ENCODE measurements at regions not wholly inside any gene's neighbourhood (a gene's known extent, or its start where the extent isn't known, plus 50 kb on each side); places are given as distances from the start of the nearest gene placed in this dataset.

DNA sequence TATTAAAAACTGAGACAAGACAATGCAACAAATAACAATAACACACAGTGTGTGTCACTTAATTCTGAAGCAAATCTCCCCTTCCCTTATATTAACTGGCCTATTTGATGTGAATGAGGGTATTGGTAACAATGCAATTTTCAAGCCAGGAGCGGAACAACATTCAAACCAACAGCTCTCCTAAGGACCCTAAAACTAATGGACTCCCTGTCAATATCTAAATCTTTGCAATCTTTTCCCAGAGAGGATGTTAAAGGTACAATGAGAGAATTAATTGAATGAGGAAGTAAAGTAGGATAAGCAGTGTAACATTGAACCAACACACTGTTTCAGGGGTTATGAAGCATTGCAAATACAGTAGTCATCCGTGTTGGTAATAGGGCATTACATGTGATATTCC, 311.7 kb downstream of the HTR1A start:
- no peaks in the 10 kb centered on the region for H3K36me3 ChIP-seq (ENCODE audit: insufficient read depth, low read length)
- no peak for TF ChIP-seq FOXP2 (optimal IDR thresholded peaks at IDR 0.05; ENCODE audit: control extremely low read depth, extremely low read length, insufficient read depth)
- TF ChIP-seq EZH2 (IDR thresholded peaks at IDR 0.05), result no peak
- TF ChIP-seq POLR2AphosphoS5 (IDR thresholded peaks at IDR 0.05; ENCODE audit: borderline replicate concordance, low read depth, low read length), result no peak
- H3K9ac ChIP-seq (ENCODE audit: insufficient read length), result no peak overlapping the region
- DNase-seq (ENCODE audit: low read depth, low spot score), result no peak
- H3K9me3 ChIP-seq (ENCODE audit: low read depth, low read length), result no peaks in the 10 kb centered on the region
- no peak overlapping the region for H3K27ac ChIP-seq
- no peak overlapping the region for H3K4me3 ChIP-seq

DNA sequence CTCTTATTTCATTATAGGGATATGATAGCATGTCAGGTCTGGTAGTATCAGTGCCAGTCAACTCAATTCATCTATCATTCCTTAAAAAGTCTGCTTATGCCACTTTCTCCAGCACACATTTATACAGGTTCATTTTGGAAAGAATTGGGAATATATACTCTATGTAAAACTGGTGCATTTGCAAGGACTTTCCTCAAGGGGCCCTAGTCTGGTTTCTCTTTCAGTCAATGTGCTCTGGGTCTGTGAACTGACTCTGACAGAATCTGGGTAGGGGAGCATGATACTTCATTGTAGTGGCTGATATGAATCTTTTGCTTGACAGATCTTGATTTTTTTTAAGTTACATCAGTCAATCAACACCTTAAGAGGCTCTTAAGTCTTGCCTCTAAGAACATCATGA, 313.9 kb downstream of the HTR1A start:
- H3K27ac ChIP-seq, result no peak overlapping the region
- DNase-seq (ENCODE audit: low read depth, low spot score), result no peak
- no peak overlapping the region for H3K4me3 ChIP-seq
- no peaks in the 10 kb centered on the region for H3K36me3 ChIP-seq (ENCODE audit: insufficient read depth, low read length)
- H3K9ac ChIP-seq (ENCODE audit: insufficient read length), result no peak overlapping the region
- no peak for TF ChIP-seq POLR2AphosphoS5 (IDR thresholded peaks at IDR 0.05; ENCODE audit: borderline replicate concordance, low read depth, low read length)
- no peak for TF ChIP-seq FOXP2 (optimal IDR thresholded peaks at IDR 0.05; ENCODE audit: control extremely low read depth, extremely low read length, insufficient read depth)
- no peak for TF ChIP-seq EZH2 (IDR thresholded peaks at IDR 0.05)
- H3K9me3 ChIP-seq (ENCODE audit: low read depth, low read length), result no peaks in the 10 kb centered on the region

- H3K27ac ChIP-seq, result no peak overlapping the region
Measured at GRCh38 chr5:63629951-63630630, 332.2 kb downstream of the HTR1A start.

DNA sequence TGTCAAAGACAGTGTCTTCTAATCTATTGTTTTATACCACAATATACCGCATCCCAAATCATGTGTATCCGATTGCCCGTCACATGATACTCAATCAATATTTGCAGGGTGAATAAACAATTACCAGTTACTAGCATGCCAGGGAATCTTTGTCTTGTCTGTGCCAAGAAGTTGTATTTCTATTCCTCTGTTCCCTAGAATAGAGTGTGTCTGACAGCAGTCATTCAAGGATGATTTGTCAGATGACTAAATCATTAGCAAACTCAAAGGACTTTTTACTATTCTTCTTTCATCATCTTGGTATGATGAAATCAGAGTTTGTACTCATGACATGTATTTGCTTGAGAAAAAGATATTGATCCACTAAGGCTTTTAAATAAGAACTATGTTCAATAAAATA, 348.8 kb downstream of the HTR1A start:
- TF ChIP-seq EZH2 (IDR thresholded peaks at IDR 0.05) (no peak), FOXP2 (optimal IDR thresholded peaks at IDR 0.05; ENCODE audit: control extremely low read depth, extremely low read length, insufficient read depth) (no peak), POLR2AphosphoS5 (IDR thresholded peaks at IDR 0.05; ENCODE audit: borderline replicate concordance, low read depth, low read length) (no peak)
- H3K36me3 ChIP-seq (ENCODE audit: insufficient read depth, low read length), result no peaks in the 10 kb centered on the region
- no peak overlapping the region for H3K9ac ChIP-seq (ENCODE audit: insufficient read length)
- no peak overlapping the region for H3K27ac ChIP-seq
- DNase-seq (ENCODE audit: low read depth, low spot score), result no peak
- no peaks in the 10 kb centered on the region for H3K9me3 ChIP-seq (ENCODE audit: low read depth, low read length)
- no peak overlapping the region for H3K4me3 ChIP-seq

More at GRCh38 chr5:63629951-63630630, 332.2 kb downstream of the HTR1A start:
- no peak overlapping the region for H3K9ac ChIP-seq (ENCODE audit: insufficient read length)
- no peak overlapping the region for H3K4me3 ChIP-seq
- no peak for TF ChIP-seq POLR2AphosphoS5 (IDR thresholded peaks at IDR 0.05; ENCODE audit: borderline replicate concordance, low read depth, low read length)
- TF ChIP-seq FOXP2 (optimal IDR thresholded peaks at IDR 0.05; ENCODE audit: control extremely low read depth, extremely low read length, insufficient read depth), result no peak
- no peak for TF ChIP-seq EZH2 (IDR thresholded peaks at IDR 0.05)
- no peaks in the 10 kb centered on the region for H3K36me3 ChIP-seq (ENCODE audit: insufficient read depth, low read length)
- H3K9me3 ChIP-seq (ENCODE audit: low read depth, low read length), result no peaks in the 10 kb centered on the region
- DNase-seq (ENCODE audit: low read depth, low spot score), result no peak

- DNase-seq (ENCODE audit: low read depth, low spot score), result no peak
- H3K9me3 ChIP-seq (ENCODE audit: low read depth, low read length), result no peaks in the 10 kb centered on the region
- no peaks in the 10 kb centered on the region for H3K36me3 ChIP-seq (ENCODE audit: insufficient read depth, low read length)
- H3K4me3 ChIP-seq, result no peak overlapping the region
- H3K27ac ChIP-seq, result no peak overlapping the region
- TF ChIP-seq FOXP2 (optimal IDR thresholded peaks at IDR 0.05; ENCODE audit: control extremely low read depth, extremely low read length, insufficient read depth) (no peak), EZH2 (IDR thresholded peaks at IDR 0.05) (no peak), POLR2AphosphoS5 (IDR thresholded peaks at IDR 0.05; ENCODE audit: borderline replicate concordance, low read depth, low read length) (no peak)
- H3K9ac ChIP-seq (ENCODE audit: insufficient read length), result no peak overlapping the region
Measured at GRCh38 chr5:63603996-63604395, 358.2 kb downstream of the HTR1A start.

- no peak for TF ChIP-seq EZH2 (IDR thresholded peaks at IDR 0.05)
- no peak for TF ChIP-seq POLR2AphosphoS5 (IDR thresholded peaks at IDR 0.05; ENCODE audit: borderline replicate concordance, low read depth, low read length)
- no peak for TF ChIP-seq FOXP2 (optimal IDR thresholded peaks at IDR 0.05; ENCODE audit: control extremely low read depth, extremely low read length, insufficient read depth)
- Histone ChIP-seq H3K27ac (no peak overlapping the region), H3K36me3 (ENCODE audit: insufficient read depth, low read length) (no peaks in the 10 kb centered on the region), H3K4me3 (no peak overlapping the region), H3K9me3 (ENCODE audit: low read depth, low read length) (no peaks in the 10 kb centered on the region), H3K9ac (ENCODE audit: insufficient read length) (no peak overlapping the region)
- DNase-seq (ENCODE audit: low read depth, low spot score), result no peak
Measured at GRCh38 chr5:63602971-63603370, 359.3 kb downstream of the HTR1A start.

- H3K9ac ChIP-seq (ENCODE audit: insufficient read length), result no peak overlapping the region
- DNase-seq (ENCODE audit: low read depth, low spot score), result no peak
- no peak overlapping the region for H3K27ac ChIP-seq
- no peaks in the 10 kb centered on the region for H3K9me3 ChIP-seq (ENCODE audit: low read depth, low read length)
- TF ChIP-seq FOXP2 (optimal IDR thresholded peaks at IDR 0.05; ENCODE audit: control extremely low read depth, extremely low read length, insufficient read depth), result no peak
- TF ChIP-seq POLR2AphosphoS5 (IDR thresholded peaks at IDR 0.05; ENCODE audit: borderline replicate concordance, low read depth, low read length), result no peak
- TF ChIP-seq EZH2 (IDR thresholded peaks at IDR 0.05), result no peak
- no peak overlapping the region for H3K4me3 ChIP-seq
- no peaks in the 10 kb centered on the region for H3K36me3 ChIP-seq (ENCODE audit: insufficient read depth, low read length)
Measured at GRCh38 chr5:63596254-63596653, 366.0 kb downstream of the HTR1A start.

- H3K4me3 ChIP-seq, result no peak overlapping the region
- no peak for TF ChIP-seq EZH2 (IDR thresholded peaks at IDR 0.05)
- no peak for DNase-seq (ENCODE audit: low read depth, low spot score)
- H3K9ac ChIP-seq (ENCODE audit: insufficient read length), result no peak overlapping the region
- H3K36me3 ChIP-seq (ENCODE audit: insufficient read depth, low read length), result no peaks in the 10 kb centered on the region
- no peaks in the 10 kb centered on the region for H3K9me3 ChIP-seq (ENCODE audit: low read depth, low read length)
- no peak overlapping the region for H3K27ac ChIP-seq
Measured at GRCh38 chr5:63573380-63573779, 388.9 kb downstream of the HTR1A start.

GRCh38 chr5:63572740-63573139, 389.5 kb downstream of the HTR1A start:
- DNase-seq (ENCODE audit: low read depth, low spot score), result no peak
- no peak for TF ChIP-seq EZH2 (IDR thresholded peaks at IDR 0.05)
- no peak for TF ChIP-seq POLR2AphosphoS5 (IDR thresholded peaks at IDR 0.05; ENCODE audit: borderline replicate concordance, low read depth, low read length)
- TF ChIP-seq FOXP2 (optimal IDR thresholded peaks at IDR 0.05; ENCODE audit: control extremely low read depth, extremely low read length, insufficient read depth), result no peak
- Histone ChIP-seq H3K27ac (no peak overlapping the region), H3K4me3 (no peak overlapping the region), H3K9me3 (ENCODE audit: low read depth, low read length) (no peaks in the 10 kb centered on the region), H3K9ac (ENCODE audit: insufficient read length) (no peak overlapping the region), H3K36me3 (ENCODE audit: insufficient read depth, low read length) (no peaks in the 10 kb centered on the region)

Data from SK-N-MC (cell line).